Esophagus muscularis mucosa (tissue), 4 donors: ENCODE measurements at regions not wholly inside any gene's neighbourhood (a gene's known extent, or its start where the extent isn't known, plus 50 kb on each side); places are given as distances from the start of the nearest gene placed in this dataset.

Experiments used
- CTCF ChIP-seq, 3 experiments: fragments of 200-600 bp in 2 of 3; fragments of 450-650 bp in 1 of 3; sonication (generic) in 2 of 3; IDR thresholded peaks; one replicate each; pipeline ENCODE4 v1.5.1; 2017 to 2019; ENCODE audit warnings: antibody characterized with exemption in 3 of 3, mild to moderate bottlenecking in 2 of 3, moderate library complexity in 1 of 3
- EP300 ChIP-seq: sonication (generic); formaldehyde crosslinking; IDR thresholded peaks from one replicate; pipeline ENCODE4 v1.6.1; 2017; ENCODE audit warnings: antibody characterized with exemption
- POLR2A ChIP-seq: fragments of 450-650 bp; IDR thresholded peaks from one replicate; pipeline ENCODE4 v1.6.1; 2017; ENCODE audit warnings: antibody characterized with exemption, moderate library complexity, mild to moderate bottlenecking, low read depth
- POLR2AphosphoS5 ChIP-seq, 2 donors: sonication (generic); formaldehyde crosslinking; IDR thresholded peaks; one replicate each; pipeline ENCODE4 v1.6.1; 2017; ENCODE audit warnings: antibody characterized with exemption in 2 of 2

DNA sequence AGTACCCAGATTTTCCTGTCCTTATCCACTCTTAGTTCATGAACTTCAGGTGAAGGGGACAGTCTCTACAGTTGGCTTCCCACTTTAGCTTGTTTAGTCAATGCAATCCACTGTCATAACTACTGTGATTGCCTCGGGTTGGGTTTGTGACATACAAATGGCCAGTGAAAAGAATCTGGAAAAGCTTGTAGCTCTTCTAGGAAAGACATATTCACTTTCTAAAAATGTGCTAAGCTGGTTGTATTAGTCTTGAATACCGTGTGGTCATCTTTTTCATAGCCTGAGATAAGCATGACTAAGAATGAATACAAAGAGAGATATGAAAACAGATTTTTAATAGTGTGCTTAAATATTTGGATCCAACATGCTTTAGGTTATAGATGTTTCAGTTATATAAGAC is 1443.5 kb upstream of the IGFBP7 start:
- TF ChIP-seq CTCF (IDR thresholded peaks at IDR 0.05) (no peak), POLR2A (no peak), EP300 (no peak), POLR2AphosphoS5 (IDR thresholded peaks at IDR 0.05) (no peak)
